ENCODE measurements at regions not wholly inside any gene's neighbourhood (a gene's known extent, or its start where the extent isn't known, plus 50 kb on each side); places are given as distances from the start of the nearest gene placed in this dataset.

GRCh38 chr11:114758627-114759026 is 80.3 kb downstream of the NXPE2 start:
- TF ChIP-seq, protein P1, sequence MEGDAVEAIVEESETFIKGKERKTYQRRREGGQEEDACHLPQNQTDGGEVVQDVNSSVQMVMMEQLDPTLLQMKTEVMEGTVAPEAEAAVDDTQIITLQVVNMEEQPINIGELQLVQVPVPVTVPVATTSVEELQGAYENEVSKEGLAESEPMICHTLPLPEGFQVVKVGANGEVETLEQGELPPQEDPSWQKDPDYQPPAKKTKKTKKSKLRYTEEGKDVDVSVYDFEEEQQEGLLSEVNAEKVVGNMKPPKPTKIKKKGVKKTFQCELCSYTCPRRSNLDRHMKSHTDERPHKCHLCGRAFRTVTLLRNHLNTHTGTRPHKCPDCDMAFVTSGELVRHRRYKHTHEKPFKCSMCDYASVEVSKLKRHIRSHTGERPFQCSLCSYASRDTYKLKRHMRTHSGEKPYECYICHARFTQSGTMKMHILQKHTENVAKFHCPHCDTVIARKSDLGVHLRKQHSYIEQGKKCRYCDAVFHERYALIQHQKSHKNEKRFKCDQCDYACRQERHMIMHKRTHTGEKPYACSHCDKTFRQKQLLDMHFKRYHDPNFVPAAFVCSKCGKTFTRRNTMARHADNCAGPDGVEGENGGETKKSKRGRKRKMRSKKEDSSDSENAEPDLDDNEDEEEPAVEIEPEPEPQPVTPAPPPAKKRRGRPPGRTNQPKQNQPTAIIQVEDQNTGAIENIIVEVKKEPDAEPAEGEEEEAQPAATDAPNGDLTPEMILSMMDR (IDR thresholded peaks at IDR 0.05): no peak
- no peak for TF ChIP-seq POLR2A (IDR thresholded peaks at IDR 0.05)

Data from Peyer's patch (tissue), 4 donors.